Liver (tissue), 3 donors: ENCODE measurements at regions not wholly inside any gene's neighbourhood (a gene's known extent, or its start where the extent isn't known, plus 50 kb on each side); places are given as distances from the start of the nearest gene placed in this dataset.

Experiments
- EGR1 ChIP-seq, 2 donors: IDR thresholded peaks; 2 replicates each; pipeline ENCODE4 v1.6.1; 2016 to 2018; ENCODE audit warnings: antibody characterized with exemption in 2 of 2, low read depth in 2 of 2
- FOXA1 ChIP-seq: IDR thresholded peaks from 2 replicates; pipeline ENCODE4 v1.6.1; 2016; ENCODE audit warnings: antibody characterized with exemption
- GABPA ChIP-seq, 2 donors: IDR thresholded peaks in 1 of 2; conservative IDR thresholded peaks in 1 of 2; 2 replicates each; pipeline ENCODE4 v1.6.1; 2016; ENCODE audit warnings: antibody characterized with exemption in 2 of 2, mild to moderate bottlenecking in 1 of 2, moderate library complexity in 1 of 2
- NR2F2 ChIP-seq: IDR thresholded peaks from 2 replicates; pipeline ENCODE4 v1.6.1; 2016; ENCODE audit warnings: antibody characterized with exemption
- TAF1 ChIP-seq: conservative IDR thresholded peaks from 2 replicates; pipeline ENCODE4 v1.6.1; 2016; ENCODE audit warnings: antibody characterized with exemption, mild to moderate bottlenecking
- TF ChIP-seq, protein P1 (sequence below): fragments of 150-350 bp; IDR thresholded peaks from 2 replicates; pipeline ENCODE4 v1.5.1; 2017; ENCODE audit warnings: improper control_type of control experiment, low read depth, low read length; ENCODE audit not compliant: missing input control
- TF ChIP-seq, protein P2 (sequence below): IDR thresholded peaks from 2 replicates; pipeline ENCODE4 v1.6.1; 2016; ENCODE audit warnings: antibody characterized with exemption
- TF ChIP-seq, protein P3 (sequence below): IDR thresholded peaks from 2 replicates; pipeline ENCODE4 v1.6.1; 2016; ENCODE audit warnings: antibody characterized with exemption
- TF ChIP-seq, protein P4 (sequence below): IDR thresholded peaks from 2 replicates; pipeline ENCODE4 v1.6.1; 2016; ENCODE audit warnings: antibody characterized with exemption, mild to moderate bottlenecking
- donor health status: healthy.
- donor health status: healthy.

DNA sequence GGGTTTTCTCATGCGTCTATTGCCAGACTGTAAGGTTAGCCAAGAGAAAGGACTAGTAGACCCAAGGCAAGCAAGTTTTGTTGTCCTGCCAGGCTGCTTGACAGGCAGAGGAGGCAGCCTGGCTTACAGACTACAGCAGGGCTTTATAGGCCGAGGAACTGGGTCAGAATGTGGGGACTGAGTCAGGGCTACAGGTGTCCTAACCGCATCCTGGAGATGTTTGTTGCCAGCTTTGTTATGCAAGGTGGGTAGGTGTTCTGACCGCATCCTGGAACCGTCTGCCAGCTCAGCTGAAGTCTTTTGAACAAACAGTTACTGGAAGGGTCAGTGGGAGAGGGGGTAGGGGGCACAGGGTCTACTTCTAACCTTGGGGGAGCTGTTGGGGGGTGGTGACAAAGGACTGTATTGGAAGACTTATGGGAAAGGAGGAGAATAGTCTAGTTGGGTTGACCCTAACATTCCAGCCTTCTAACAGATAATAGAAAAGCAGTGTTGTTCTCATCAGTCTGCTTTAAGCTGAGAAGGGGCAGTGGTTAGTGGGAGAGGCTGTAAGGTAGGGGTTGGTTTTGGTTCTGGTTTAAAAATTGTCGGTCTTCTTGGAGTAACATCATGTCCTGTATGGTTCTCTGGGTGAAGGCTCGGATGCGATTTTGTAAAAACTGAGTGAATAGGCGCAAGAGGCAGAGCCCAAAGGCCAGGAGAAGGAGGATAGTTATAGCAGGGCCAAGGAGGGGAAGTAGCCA lies 913.8 kb upstream of the SLITRK5 start:
- TF ChIP-seq, protein P1, sequence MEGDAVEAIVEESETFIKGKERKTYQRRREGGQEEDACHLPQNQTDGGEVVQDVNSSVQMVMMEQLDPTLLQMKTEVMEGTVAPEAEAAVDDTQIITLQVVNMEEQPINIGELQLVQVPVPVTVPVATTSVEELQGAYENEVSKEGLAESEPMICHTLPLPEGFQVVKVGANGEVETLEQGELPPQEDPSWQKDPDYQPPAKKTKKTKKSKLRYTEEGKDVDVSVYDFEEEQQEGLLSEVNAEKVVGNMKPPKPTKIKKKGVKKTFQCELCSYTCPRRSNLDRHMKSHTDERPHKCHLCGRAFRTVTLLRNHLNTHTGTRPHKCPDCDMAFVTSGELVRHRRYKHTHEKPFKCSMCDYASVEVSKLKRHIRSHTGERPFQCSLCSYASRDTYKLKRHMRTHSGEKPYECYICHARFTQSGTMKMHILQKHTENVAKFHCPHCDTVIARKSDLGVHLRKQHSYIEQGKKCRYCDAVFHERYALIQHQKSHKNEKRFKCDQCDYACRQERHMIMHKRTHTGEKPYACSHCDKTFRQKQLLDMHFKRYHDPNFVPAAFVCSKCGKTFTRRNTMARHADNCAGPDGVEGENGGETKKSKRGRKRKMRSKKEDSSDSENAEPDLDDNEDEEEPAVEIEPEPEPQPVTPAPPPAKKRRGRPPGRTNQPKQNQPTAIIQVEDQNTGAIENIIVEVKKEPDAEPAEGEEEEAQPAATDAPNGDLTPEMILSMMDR: no peak
- TF ChIP-seq, protein P2, sequence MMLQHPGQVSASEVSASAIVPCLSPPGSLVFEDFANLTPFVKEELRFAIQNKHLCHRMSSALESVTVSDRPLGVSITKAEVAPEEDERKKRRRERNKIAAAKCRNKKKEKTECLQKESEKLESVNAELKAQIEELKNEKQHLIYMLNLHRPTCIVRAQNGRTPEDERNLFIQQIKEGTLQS: no peak
- TF ChIP-seq GABPA (IDR thresholded peaks at IDR 0.05 in 1 of 2, conservative IDR thresholded peaks at IDR 0.05 in 1 of 2) (no peak), EGR1 (IDR thresholded peaks at IDR 0.05; ENCODE audit: low read depth in 2 of 2) (no peak), TAF1 (no peak), FOXA1 (no peak), NR2F2 (no peak)
- TF ChIP-seq, protein P3, sequence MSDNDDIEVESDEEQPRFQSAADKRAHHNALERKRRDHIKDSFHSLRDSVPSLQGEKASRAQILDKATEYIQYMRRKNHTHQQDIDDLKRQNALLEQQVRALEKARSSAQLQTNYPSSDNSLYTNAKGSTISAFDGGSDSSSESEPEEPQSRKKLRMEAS: no peak
- TF ChIP-seq, protein P4, sequence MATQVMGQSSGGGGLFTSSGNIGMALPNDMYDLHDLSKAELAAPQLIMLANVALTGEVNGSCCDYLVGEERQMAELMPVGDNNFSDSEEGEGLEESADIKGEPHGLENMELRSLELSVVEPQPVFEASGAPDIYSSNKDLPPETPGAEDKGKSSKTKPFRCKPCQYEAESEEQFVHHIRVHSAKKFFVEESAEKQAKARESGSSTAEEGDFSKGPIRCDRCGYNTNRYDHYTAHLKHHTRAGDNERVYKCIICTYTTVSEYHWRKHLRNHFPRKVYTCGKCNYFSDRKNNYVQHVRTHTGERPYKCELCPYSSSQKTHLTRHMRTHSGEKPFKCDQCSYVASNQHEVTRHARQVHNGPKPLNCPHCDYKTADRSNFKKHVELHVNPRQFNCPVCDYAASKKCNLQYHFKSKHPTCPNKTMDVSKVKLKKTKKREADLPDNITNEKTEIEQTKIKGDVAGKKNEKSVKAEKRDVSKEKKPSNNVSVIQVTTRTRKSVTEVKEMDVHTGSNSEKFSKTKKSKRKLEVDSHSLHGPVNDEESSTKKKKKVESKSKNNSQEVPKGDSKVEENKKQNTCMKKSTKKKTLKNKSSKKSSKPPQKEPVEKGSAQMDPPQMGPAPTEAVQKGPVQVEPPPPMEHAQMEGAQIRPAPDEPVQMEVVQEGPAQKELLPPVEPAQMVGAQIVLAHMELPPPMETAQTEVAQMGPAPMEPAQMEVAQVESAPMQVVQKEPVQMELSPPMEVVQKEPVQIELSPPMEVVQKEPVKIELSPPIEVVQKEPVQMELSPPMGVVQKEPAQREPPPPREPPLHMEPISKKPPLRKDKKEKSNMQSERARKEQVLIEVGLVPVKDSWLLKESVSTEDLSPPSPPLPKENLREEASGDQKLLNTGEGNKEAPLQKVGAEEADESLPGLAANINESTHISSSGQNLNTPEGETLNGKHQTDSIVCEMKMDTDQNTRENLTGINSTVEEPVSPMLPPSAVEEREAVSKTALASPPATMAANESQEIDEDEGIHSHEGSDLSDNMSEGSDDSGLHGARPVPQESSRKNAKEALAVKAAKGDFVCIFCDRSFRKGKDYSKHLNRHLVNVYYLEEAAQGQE: no peak
